Stimulated activated CD4-positive, alpha-beta T cell treated with anti-CD3 and anti-CD28 coated beads, Interleukin-15, amount 100 ng/mL, for 48 hours (primary cell): ENCODE measurements at regions not wholly inside any gene's neighbourhood (a gene's known extent, or its start where the extent isn't known, plus 50 kb on each side); places are given as distances from the start of the nearest gene placed in this dataset.

Source experiments
- DNase-seq, 2 donors: peaks; one replicate each; pipeline ENCODE4 v3.0.0-alpha.2; 2020; ENCODE audit warnings: low read depth in 2 of 2

DNA sequence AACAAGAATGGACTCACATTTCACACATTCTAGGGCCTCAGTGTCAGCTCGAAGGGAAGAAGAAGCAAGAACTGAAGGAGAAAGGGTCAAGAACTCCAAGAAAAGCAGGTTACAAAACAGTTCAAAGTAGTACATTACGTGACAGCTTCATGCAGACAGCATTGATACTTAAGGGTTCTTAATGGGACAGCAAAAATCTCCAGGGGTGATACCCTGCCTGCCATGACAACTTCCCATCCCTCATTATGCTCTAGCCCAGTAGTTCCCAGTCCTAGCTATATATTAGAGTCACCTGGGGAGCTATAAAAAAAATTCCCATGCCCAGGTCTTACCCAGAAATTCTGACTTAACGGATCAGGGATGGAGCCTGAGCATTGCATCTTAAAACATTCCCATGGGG is 51.2 kb upstream of the PROX1 start:
- no peak for DNase-seq
